Renal pelvis (tissue), 1 donor: ENCODE measurements at regions not wholly inside any gene's neighbourhood (a gene's known extent, or its start where the extent isn't known, plus 50 kb on each side); places are given as distances from the start of the nearest gene placed in this dataset.
"Not testable (repeated sequence)": the region's sequence is repeated elsewhere in the genome, so short reads cannot be mapped to it uniquely, and the experiment has no call there.

Experiments used
- DNase-seq: peaks from one replicate; pipeline ENCODE4 v3.0.0-alpha.2; 2013

DNA sequence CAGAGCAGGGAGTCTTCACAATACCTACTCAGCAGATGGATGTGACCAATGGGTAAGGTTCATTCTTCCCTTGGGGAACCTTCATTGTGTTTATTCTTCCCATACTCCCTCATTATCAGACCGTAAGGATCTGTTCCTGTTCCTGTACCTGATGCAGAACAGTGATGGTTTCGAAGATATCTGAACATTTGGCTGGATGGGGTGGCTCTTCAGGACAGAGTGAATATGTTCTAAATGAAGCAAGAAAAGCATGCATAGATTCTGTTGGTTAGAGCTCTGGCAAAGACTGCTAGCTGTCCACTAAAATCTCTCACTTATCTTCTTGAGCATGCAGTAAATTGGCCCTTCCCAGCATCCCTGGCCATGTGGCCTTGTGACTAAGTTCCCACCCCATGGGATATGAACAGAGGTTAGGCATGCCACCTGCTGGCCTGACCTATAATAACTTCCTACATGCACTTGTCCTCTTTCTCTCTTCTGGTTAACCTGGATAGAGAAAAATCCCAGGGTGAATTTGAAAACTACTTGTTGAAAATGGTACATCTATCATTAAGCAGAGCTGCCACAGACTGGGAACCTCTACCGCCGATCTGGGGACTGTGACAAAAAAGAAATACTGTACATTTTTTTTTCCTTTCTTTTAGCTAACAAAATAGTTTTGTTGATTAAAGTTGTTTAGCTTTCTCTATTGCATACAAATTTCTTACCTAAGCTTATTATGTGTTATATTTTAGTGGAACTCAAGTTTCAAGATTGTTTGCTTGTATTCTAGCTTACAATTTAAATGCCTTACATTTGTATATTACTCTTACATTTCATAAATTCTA, 60.0 kb upstream of the BANK1 start:
- peak; percentile 31 for DNase-seq

DNA sequence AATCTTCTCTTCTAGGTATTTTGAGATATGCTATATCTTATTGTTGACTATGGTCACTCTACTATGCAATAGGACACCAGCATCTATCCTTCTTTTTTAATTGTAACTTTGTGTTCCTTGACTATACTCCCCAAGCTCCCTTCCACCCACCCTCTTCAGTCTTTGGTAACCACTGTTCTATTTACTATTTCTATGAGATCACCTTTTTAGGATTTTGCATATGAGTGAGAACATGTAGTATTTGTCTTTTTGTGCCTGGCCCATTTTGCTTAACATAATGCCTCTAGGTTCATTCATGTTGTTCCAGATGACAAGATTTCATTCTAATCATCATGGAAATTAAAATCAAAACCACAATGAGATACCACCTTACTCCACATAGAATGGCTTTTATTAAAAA, 63.3 kb upstream of the BANK1 start:
- no peak for DNase-seq

DNA sequence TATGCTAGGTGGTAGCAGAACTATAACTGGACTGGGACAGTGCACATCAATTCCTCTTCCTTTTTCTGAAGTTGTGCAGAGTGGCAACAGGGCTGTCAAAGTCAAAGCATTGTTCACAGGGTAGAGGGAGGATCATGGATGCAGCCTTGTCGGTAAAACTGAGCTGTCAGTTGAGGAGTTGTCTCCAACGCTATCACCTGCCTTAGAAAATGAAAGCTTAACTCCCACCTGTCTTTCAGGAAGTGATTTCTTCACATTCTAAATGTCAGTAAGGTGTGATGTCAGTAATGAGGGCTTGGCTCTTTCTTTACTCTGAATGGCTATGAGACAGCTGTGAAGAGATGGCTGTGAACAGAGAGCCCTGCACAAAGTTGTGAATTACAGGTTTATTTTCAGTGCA, 66.4 kb upstream of the BANK1 start:
- no peak for DNase-seq

DNA sequence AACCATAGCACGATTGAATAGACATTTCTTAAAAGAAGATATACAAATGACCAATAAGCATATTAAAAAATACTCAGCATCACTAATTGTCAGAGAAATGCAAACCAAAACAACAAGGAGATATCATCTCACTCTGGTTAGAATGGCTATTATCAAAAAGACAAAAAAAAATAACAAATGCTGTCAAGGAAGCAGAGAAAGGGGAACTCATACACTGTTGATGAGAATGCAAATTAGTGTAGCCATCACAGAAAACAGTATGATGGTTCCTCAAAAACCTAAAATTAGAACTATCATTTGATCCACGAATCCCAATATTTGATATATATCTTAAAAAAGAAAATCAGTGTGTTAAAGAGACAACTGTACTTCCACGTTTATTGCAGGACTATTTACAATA, 71.7 kb upstream of the BANK1 start:
- DNase-seq, result no peak

DNA sequence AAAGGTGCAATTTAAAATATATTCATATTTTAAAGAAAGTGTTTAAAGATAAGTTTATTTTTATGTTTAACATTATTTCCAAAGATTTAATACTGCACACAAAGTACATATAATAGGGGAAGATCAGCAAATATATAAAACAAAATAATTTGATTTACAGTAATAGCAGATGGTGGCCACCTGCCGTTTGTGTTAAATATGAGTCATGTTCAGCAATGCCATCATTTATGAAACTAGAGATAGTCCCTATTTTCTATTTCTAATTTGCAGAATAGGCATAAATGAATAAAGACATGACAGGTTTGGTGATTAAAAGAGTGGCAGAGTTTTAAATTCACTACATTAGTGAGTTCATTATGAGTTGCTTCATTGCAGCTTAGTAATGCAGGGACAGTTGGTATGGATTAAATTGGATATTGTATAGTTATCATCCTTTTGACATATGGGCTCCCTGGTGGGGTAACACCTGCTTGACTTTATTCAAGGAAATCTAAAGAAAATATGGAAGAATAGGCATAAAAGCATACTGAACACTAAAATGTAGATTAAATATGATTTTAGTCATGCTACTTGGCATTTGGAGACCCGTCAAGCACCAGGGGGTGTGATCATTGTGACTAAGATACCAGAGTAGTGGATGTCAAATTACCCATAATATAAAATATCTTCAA, 78.8 kb upstream of the BANK1 start:
- DNase-seq, result no peak

DNA sequence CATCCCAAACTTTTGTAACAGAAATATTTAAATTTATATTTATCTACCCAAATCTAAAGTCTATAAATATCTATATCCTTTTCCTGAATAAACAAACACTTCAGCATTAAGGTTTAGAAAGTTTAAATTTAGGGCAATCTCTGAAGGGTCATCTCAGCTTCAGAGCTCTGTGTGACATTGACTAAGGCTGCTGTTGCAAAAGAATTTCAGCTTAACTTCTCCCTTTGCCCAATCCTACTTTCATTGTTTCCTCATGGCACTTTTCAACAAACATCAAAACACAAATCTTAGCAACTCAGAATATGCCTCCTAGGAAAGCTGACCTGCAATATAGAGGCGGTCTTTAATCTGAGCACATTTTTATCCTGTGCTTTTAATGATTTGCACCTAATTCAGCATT, 79.7 kb upstream of the BANK1 start:
- DNase-seq, result no peak

DNA sequence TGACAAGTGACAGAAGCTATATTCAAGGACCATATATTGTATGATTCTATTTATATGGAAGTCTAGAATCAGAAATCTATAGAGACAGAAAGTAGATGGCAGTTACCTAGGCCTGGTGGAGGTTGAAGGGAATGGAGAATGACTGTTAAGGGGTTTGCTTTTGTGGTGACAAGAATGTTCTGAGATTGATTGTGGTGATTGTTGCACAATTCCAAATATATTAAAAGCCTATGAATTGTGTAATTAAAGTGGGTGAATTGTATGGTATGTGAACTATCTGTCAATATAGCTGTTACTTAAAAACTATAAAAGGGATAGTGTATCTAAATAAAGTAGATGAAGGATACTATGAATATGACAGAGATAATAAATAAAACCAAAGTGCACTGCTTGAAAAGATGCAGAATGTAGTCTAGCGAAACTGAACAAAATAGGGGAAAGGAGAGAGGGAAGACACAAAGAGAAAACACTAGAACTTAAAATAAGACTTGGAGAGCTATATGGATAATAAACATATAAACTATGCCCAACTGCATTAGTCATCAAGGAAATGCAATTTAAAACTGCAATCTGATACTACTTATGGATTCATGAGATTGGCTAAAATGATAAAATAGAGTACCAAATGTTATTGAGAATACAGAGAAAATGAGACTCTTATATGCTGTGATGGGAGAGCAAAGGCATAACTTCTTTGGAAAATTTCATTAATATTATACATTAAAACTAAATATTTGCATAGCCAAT, 82.1 kb upstream of the BANK1 start:
- DNase-seq, result no peak

DNA sequence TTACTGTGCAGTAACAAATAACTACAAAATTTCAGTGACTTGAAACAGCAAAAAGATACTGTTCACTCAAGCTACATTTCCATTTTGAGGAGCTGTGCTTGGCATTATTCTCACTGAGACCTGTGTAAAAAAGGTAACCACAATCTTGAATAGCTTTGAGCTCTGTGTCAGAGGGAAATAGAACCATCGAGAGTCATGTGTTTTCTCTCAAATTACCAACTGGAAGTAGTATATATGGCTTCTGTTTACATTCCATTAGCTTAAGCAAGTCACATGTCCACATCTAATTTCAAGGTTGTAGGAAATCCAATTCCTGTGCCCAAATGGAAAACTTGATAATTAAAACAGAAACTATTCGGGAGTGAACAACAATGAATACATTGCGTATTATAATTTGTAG, 82.9 kb upstream of the BANK1 start:
- DNase-seq, result no peak

DNA sequence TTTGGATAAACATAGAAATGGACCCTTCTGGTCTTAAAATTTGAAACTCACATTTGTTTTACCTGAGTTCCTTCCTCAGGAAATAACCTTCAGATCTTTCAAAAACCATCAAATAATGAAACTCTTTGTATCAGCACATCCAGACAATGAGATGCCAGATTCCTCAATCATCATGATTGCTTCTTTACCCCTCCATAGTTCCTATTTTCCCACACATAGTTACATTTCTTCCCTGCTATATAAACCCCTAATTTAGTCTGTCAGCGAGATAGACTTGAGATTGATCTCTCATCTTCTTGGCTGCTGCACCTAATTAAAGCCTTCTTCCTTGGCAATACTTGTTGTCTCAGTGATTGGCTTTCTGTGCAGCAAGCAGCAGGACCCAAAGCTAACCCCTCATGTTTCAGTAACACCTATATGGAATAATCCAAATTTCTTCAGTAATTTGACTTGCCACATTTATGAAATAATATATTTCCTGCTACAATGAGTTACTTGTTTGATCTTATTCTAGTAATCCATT, 83.9 kb upstream of the BANK1 start:
- no peak for DNase-seq

DNA sequence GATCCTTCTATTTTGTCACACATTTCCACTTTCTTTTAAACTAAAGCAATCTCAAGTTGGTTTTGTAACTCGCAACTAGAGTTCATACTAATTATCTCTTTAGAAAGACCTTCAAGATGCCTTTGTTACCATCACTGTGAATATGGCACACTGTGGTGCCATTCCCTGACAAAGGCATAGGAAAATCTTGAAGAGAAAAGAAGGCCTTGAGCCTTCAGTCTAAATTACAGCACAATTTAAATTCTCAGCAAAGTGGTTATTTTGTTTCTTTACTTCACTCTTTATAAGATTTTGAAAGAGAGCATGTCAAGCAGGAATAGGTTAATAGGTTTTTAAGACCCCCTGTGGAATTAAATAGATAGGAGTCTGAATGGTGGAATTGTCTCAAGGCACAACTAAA, 89.0 kb upstream of the BANK1 start:
- no peak for DNase-seq

DNA sequence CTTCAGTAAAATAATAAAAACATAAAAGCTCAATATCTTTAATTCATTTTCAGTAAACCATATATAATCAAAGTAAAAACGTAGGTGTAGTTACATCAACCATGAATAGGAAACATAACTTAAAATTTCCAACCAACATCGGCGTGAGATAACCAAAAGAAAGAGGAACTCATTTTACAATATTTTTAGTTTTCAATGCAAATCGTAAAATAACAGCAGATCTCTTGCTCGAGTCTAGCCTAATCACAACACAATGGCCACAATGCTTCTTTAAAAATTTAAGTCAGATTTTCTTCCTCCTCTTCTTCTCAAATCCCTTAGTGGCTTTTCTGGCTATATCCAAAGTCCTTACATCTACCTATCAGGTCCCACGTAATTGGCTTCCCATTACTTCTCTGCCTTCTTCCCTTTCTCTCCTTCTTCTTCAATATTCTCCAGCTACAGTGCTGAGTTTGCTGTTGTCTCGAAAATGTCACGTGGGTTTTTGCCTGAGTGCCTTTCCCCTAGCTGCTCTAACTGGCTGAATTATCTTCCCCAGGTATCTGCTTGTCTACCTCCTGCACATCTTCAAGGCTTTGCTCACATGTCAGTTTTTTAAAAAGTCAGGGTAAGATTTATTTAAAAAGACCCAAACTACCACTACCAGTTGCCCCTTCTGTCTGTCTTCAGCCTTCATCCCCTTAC, 90.9 kb upstream of the BANK1 start:
- no peak for DNase-seq

DNA sequence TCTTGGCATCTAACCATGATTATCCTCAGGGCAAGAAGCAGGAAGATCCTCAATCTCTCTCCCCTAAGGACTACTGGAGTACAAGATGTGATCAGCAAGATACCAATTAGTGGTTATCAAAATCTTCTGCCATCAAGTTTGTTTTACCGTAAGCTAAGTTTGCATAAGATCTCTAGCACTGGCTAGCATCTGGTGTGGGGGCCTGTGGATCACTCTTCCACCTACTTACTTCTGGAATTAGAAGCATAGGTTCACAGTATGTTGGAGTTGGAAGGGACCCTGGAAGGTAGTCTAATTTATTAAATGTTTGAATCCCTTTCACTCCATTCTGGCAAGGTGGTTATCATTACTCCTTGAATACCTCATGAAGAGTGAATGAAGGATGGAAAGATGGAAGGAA, 93.3 kb upstream of the BANK1 start:
- DNase-seq, result no peak

DNA sequence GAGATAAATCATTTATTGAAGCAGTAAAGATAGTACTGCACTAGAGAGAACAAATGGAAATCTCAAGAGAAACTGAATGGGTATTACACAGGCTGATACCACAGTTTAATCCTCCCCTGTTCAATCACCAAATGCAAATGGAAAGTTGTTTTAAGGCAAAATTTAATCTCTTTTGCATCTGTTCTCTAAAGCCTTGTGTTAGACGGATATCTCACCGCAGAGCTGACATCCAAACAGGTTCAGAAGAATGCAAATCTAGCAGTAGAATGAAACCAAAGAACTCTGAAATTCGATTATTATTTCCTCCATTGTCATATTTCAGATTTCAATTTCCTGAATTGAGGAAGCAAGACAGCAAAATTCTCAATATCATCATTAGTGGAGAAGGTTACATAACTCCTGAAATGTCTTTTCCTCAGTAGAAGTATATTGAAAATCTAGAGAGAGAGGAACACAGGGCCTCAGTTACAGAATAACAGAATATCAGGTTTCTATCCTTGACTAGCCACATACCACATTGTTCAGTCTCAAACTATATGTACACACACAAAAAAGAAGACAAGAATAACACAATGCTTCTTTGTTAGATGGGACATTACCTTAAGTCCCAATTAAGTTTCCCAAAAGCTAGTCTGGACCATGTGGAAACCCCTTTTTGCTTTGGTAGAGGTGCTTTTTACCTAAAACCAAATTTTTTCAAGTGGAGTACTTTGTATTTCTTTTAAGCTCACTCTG, 94.1 kb upstream of the BANK1 start:
- no peak for DNase-seq

DNA sequence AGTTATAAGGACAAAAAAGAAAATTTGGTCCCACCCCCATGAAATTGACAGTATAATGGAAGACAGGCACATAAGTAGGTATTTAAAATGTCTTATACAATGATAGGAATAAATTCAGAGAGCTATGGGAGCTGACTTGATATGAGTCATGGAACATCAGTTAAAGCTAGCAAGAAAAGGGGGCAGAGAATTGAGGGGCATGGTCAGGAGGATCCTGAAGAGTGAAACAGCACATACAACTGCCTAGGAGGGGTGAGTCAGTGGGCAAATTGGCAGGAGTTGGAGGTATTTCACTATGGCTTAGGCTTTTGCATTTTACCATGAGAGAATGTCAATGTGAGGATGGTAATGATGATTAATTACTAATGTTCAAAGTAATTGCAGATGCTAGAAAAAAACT, 95.4 kb upstream of the BANK1 start:
- DNase-seq, result no peak

DNA sequence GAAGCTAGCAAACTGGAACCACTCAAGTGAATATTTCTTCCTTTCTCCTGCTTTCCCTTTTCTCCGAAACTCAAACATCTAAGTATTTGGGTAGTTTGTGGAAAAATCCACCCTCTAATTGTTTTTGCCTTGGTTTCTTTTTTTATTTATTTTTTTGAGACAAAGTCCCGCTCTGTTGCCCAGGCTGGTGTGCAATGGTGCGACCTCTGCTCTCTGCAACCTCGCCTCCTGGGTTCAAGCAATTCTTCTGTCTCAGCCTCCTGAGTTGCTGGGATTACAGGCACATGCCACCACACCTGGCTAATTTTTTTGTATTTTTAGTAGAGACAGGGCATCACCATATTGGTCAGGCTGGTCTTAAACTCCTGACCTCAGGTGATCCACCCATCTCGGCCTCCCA, 96.1 kb upstream of the BANK1 start:
- not testable (repeated sequence) for DNase-seq

DNA sequence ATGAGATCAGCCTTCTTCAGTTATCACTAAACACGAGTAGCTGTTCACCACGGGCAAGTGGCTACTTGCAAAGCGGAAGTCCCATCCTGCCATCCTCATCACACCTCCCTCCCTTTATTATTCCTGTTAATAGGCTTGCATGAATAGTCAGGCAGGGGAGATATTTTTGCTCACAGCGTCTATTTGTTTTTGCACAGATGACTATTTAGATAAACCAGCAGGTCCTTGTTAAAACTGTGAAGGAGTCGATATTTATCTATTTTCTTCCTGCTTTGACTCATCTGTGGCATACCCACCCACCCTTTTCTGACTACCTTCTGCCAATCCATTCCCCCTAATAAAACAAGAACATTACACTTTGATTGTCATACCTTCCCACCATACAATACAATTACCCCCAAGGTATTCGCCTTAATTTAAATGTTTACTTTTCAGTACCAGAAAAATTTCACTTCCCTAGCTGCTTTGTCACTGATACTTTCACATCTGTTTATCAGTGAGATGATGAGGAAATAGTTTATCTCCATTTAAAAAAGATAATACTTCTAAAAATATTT, 96.6 kb upstream of the BANK1 start:
- DNase-seq, result no peak

DNA sequence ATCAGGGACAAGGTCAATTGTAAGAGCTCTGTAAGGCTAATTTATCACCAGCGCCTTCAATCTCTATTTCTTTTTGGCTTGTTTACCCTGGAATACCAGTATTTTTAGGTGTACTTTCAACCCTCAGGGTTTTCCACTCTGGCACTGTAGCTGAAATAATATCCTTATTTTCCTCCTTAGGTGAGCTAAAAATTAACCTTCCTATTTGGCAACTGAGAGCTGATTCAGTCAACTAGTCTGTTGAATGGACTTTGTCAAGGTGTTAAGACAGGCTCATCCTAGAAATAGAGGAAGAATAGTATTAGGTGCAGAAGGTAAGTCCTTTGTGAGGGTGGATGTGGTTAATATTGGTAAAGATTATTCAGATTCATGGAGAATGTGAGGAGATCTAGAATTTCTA, 101.3 kb upstream of the BANK1 start:
- no peak for DNase-seq

DNA sequence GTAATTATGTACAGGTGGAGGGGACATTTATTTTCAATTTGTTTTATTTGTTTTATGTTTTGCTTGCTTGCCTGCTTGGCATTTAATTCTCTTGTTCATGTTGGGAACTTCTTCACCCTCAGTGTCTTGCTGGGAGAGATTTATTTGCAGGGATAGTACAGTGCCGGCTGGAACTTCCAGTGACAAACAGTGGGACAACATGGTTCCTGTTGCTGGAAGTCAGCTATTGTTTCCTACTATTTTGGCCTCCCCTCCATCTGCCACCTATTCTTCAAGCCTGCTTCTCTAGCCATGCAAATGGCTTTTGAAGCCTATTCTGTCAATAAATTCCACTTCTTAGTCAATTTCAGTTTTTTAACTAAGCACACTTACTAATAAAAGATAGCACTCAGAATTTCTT, 105.4 kb upstream of the BANK1 start:
- DNase-seq, result no peak

DNA sequence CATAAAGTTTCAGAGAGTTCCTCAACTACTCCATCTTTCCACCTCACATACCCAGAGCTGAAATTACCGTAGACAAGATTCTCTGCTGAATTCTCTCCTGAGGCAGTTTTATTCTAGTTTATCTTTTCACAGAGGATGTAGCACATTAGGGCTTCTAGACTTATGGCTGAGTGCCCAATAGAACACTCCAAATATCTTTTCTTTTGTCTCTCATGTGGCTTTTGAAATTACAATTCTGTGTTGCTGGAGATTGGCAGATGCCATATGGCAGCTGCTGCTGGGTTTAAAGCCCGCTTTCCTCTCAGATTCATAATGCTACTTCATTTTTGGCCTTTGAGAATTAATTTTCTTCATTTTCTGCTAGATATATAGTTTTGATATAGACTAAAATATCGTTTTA, 107.6 kb upstream of the BANK1 start:
- no peak for DNase-seq

DNA sequence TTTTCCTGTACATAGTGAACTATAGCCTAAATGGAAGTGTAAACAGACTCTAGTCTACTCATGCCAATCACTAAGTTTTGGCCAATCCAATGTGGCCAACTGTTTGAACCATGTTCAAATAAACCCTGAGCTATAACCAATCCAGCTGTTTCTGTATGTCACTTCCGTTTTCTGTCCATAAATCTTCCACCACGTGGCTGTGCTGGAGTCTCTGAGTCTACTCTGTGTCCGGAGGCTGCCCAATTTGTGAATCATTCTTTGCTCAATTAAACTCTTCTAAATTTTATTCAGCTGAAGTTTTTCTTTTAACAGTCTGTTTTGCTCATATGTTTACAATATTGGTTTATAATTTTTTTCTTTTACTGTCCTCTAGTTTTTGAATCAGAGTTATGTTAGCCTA, 112.3 kb upstream of the BANK1 start:
- no peak for DNase-seq

DNA sequence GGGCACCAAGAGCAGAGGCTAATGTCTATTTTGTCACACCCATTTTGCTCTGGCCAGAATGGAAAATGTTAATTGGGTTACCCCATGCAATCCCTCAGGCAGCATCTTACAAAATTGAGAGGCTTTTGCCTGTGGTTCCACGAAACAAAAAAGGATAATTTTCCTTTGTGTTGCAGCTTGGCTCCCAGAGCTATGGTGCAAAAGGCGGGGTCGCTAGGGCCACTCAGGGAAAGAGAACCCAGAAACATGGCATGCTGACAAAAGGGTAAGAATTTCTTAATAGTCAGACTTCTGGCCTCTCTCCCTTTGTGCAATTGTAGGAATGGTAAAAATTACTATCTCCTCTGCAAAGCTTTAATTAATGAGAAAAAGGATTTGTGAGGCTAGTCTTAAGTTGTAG, 119.6 kb upstream of the BANK1 start:
- no peak for DNase-seq
